GM19452 (cell line): ENCODE measurements at regions not wholly inside any gene's neighbourhood (a gene's known extent, or its start where the extent isn't known, plus 50 kb on each side); places are given as distances from the start of the nearest gene placed in this dataset.

Source experiments
- ATAC-seq: cut with Tn5 transposase; IDR thresholded peaks from one replicate; pipeline ENCODE4 v1.9.1; 2021; ENCODE audit not compliant: unreplicated experiment

DNA sequence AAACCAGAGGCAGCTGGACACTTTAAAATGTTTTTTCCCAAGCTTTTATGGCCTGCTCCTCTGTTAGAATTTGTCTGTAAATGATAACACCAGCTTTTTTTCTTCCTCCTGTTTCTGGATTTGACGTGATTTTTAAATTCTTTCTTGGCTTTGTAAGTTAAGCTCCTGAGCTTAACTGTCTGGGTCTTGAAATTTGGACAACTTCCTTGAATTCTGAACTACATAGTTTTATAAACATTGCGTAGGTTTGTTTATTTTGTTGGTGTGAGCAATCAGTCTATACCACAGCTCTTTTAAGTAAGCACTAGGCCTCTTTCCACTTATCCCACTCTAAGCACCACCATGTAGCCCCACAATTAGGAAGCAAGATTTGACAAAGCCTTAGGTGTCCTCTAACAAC is 144.4 kb upstream of the GUCY1A1 start:
- no peak for ATAC-seq

- ATAC-seq: no peak
Measured at GRCh38 chr4:155521382-155521781, 144.6 kb upstream of the MAP9 start.

GRCh38 chr4:155515444-155516075 is 138.8 kb upstream of the MAP9 start:
- no peak for ATAC-seq

GRCh38 chr4:155514628-155515027 is 137.9 kb upstream of the MAP9 start:
- no peak for ATAC-seq

DNA sequence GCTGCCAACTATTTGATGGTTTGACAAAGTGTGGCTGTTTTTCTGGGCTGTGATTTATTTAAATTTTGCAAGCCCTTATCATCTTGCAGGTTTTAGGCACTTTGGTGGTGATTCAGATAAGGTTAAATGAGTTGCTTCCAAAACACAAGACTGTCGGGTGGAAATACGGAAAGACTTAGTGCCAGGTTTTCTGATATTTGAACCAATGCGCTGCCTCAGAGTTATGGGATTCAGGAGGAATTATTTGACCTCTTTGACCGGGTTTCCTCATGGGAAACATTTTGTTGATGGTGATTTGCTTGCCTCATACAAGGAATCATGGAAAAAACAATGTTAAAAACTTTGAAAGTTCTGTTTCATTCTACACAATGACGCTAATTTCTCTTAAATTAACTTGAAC is 136.1 kb upstream of the MAP9 start:
- ATAC-seq: no peak

- no peak for ATAC-seq
Measured at GRCh38 chr4:155512046-155512445, 135.3 kb upstream of the MAP9 start.

- no peak for ATAC-seq
Measured at GRCh38 chr4:155510771-155511170, 134.0 kb upstream of the MAP9 start.

DNA sequence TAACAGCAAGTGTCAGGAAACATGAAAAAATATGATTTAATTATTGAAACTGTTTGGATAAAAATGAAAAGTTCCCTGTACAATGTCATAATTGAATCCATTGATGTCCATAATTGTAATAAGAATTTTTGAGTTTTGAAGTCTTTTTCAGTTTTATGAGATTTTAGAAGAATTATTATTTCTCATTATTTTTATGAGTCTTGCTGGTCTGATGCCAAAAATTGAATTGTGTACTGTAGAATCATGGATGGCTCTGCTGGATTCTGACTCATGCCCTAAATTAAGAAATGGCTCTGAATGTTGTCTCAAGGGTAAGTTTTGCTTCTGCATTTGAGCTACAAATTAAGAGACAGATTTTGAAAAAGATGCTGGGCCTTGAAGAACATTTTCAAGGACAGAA is 132.8 kb upstream of the MAP9 start:
- no peak for ATAC-seq

DNA sequence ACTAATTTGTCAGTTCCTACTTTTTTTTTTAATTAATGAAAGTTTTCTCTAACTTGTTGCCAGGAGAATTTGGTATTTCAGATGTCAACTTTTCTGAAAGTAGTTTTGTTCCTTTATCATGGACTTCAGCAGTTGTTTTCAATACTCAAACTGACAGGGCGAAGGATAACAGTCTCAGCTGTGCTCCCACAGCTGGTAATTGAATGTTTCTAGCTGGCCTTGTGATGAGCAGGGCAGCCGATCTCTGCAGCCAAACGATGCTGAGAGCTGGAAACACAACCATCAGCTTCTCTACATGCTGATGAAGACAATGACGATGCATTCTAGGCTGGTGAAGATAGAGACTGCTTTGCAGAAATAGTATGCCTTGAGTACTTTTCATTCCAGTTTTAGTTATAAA is 130.0 kb upstream of the MAP9 start:
- ATAC-seq: no peak

GRCh38 chr4:155505321-155505720 is 128.6 kb upstream of the MAP9 start:
- ATAC-seq: no peak

DNA sequence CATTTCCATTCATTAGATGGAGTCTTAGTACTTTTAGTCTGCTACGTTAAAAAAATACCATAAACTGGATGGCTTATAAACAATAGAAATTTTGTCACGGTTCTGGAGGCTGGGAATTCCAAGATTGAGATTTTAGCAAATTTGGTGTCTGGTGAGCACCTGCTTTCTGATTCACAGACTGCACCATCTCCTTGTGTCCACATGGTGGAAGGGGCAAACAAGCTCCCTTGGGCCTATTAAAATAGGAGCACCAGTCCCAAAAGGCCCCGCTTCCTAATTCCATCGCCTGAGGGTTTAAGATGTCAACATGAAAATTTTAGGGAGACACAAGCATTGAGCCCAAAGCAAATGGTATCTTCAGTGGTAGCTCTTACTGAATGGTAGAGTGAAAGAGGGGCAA is 120.5 kb upstream of the MAP9 start:
- no peak for ATAC-seq

GRCh38 chr4:155496294-155496626 is 119.5 kb upstream of the MAP9 start:
- no peak for ATAC-seq

DNA sequence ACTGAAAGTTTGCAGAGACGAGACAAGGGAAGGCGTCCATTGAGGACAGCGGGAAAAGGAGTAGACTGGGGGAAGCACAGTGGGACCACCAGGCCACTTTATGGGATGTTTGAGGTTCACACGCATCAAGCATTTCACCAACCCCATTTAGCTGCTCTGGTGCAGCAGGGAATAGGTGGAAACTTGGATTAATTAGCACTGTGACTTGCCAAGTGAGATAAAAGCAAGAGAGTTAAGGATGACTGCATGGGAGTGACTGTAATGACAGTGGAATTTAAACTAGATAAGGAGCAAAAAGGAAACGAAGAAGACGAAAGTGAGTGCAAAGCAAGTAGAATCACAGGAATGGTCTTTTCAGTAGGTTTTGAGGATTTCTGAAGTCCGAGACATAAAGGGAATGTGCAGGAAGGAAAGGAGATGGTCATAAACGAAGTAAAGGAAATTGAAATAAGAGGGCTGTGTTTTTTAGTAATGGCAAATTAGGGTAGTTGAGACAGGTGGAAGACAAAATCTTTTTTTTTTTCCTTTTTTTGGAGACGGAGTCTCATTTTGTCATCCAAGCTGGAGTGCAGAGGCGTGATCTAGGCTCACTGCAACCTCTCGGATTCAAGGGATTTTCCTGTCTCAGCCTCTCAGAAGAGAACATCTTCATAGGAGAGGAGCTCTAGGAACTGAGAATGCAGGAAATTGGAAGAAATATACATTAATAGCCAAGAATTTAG is 119.0 kb upstream of the MAP9 start:
- ATAC-seq: no peak

DNA sequence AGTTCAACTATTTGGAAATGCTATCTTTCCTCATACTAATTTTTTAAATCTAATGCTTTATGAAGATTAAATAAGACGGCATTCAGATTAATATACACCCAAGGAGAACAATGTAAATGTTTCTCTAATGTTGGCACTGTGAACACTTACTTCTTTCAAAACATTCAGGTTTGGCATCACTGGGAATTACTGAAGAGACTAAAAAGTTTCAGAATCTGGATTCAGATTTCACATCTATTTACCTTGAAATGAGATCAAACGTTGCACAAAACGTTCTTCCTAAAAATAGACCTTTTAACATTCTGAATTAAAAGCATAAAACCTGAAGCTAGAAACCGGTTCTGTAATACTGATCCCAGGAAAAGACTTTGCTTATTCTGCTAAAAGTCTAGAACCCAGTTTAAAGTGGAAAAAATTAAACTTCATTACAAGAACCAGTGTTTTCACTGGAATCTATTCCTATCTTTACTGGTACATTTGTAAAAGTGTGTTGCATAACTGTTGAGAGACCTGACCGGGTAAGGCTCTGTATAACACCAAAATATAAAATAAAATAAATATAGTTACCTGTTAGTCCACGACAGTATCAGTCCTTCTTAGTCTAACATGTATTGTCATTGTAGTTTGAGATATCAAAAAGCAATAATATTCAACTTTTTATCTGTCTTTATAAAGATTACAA is 117.4 kb upstream of the MAP9 start:
- no peak for ATAC-seq

GRCh38 chr4:155491336-155492120 is 114.8 kb upstream of the MAP9 start:
- peak; percentile 93 for ATAC-seq

GRCh38 chr4:155489271-155489670 is 112.5 kb upstream of the MAP9 start:
- no peak for ATAC-seq

- no peak for ATAC-seq
Measured at GRCh38 chr4:155488691-155489090, 111.9 kb upstream of the MAP9 start.

- ATAC-seq: no peak
Measured at GRCh38 chr4:155487210-155487609, 110.4 kb upstream of the MAP9 start.

GRCh38 chr4:155481150-155481549 is 104.4 kb upstream of the MAP9 start:
- no peak for ATAC-seq

DNA sequence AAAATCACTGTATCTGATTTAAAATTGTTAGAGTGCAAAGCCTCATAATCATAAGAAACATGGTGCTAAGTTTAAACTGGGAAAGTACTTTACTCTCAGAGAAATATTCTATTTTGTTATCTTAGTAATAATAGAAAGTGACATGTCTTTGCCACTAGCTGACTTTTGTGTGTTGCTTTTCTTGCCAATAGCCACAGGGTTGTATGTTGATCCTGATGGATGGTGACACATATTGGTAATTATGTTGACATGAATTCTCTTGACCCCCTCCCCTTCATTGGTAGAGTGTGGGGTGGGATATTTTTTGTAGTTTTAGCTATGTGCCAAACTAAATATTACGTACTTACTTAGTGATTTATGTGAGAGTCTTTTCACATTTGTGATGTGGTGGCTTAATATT is 103.1 kb upstream of the MAP9 start:
- ATAC-seq: no peak

GRCh38 chr4:155478336-155478835 is 101.6 kb upstream of the MAP9 start:
- no peak for ATAC-seq

DNA sequence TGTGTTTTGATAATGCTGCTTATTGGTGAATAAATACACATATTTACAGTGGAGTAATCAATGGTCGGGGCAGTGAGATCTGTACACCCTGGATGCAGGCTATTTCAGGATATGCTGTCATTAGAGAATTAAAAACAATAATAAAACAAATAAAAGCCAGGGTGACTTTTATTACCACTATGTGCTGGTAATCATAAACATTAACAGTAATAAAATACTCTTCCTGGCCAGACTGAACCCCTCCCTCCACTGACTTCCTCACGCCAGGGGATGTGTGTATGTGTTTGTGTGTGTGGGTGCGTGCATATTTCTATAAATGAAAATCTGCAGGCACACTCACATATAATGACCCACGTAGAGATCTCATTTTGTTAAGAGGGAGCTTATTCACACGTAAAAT is 98.0 kb upstream of the MAP9 start:
- no peak for ATAC-seq
